ENCODE measurements at regions not wholly inside any gene's neighbourhood (a gene's known extent, or its start where the extent isn't known, plus 50 kb on each side); places are given as distances from the start of the nearest gene placed in this dataset.

DNA sequence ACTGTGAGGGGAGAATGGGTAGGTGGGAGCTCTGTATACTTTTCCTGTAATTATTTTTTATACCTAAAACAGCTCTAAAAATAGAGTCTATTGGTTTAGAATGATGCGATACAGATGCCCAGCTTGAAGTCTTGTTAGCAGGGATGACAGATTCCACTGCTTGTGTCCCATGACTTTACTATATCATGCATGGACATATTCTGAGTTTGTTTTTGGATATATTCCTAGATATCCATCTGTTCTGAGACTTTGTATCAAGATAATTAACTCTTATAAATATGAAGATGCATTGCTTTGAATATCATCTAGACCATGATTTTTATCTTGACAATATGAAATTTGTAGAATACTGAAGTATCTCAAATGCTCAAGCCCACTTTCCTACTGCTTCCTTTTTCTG lies 1058.1 kb downstream of the RAPGEF2 start (continued):
- TF ChIP-seq, protein P1, sequence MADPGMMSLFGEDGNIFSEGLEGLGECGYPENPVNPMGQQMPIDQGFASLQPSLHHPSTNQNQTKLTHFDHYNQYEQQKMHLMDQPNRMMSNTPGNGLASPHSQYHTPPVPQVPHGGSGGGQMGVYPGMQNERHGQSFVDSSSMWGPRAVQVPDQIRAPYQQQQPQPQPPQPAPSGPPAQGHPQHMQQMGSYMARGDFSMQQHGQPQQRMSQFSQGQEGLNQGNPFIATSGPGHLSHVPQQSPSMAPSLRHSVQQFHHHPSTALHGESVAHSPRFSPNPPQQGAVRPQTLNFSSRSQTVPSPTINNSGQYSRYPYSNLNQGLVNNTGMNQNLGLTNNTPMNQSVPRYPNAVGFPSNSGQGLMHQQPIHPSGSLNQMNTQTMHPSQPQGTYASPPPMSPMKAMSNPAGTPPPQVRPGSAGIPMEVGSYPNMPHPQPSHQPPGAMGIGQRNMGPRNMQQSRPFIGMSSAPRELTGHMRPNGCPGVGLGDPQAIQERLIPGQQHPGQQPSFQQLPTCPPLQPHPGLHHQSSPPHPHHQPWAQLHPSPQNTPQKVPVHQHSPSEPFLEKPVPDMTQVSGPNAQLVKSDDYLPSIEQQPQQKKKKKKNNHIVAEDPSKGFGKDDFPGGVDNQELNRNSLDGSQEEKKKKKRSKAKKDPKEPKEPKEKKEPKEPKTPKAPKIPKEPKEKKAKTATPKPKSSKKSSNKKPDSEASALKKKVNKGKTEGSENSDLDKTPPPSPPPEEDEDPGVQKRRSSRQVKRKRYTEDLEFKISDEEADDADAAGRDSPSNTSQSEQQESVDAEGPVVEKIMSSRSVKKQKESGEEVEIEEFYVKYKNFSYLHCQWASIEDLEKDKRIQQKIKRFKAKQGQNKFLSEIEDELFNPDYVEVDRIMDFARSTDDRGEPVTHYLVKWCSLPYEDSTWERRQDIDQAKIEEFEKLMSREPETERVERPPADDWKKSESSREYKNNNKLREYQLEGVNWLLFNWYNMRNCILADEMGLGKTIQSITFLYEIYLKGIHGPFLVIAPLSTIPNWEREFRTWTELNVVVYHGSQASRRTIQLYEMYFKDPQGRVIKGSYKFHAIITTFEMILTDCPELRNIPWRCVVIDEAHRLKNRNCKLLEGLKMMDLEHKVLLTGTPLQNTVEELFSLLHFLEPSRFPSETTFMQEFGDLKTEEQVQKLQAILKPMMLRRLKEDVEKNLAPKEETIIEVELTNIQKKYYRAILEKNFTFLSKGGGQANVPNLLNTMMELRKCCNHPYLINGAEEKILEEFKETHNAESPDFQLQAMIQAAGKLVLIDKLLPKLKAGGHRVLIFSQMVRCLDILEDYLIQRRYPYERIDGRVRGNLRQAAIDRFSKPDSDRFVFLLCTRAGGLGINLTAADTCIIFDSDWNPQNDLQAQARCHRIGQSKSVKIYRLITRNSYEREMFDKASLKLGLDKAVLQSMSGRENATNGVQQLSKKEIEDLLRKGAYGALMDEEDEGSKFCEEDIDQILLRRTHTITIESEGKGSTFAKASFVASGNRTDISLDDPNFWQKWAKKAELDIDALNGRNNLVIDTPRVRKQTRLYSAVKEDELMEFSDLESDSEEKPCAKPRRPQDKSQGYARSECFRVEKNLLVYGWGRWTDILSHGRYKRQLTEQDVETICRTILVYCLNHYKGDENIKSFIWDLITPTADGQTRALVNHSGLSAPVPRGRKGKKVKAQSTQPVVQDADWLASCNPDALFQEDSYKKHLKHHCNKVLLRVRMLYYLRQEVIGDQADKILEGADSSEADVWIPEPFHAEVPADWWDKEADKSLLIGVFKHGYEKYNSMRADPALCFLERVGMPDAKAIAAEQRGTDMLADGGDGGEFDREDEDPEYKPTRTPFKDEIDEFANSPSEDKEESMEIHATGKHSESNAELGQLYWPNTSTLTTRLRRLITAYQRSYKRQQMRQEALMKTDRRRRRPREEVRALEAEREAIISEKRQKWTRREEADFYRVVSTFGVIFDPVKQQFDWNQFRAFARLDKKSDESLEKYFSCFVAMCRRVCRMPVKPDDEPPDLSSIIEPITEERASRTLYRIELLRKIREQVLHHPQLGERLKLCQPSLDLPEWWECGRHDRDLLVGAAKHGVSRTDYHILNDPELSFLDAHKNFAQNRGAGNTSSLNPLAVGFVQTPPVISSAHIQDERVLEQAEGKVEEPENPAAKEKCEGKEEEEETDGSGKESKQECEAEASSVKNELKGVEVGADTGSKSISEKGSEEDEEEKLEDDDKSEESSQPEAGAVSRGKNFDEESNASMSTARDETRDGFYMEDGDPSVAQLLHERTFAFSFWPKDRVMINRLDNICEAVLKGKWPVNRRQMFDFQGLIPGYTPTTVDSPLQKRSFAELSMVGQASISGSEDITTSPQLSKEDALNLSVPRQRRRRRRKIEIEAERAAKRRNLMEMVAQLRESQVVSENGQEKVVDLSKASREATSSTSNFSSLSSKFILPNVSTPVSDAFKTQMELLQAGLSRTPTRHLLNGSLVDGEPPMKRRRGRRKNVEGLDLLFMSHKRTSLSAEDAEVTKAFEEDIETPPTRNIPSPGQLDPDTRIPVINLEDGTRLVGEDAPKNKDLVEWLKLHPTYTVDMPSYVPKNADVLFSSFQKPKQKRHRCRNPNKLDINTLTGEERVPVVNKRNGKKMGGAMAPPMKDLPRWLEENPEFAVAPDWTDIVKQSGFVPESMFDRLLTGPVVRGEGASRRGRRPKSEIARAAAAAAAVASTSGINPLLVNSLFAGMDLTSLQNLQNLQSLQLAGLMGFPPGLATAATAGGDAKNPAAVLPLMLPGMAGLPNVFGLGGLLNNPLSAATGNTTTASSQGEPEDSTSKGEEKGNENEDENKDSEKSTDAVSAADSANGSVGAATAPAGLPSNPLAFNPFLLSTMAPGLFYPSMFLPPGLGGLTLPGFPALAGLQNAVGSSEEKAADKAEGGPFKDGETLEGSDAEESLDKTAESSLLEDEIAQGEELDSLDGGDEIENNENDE (IDR thresholded peaks at IDR 0.05; ENCODE audit: insufficient replicate concordance, low read length), result no peak

All from H1 (cell line).